Smooth muscle cell (in vitro differentiated cells): ENCODE measurements at regions not wholly inside any gene's neighbourhood (a gene's known extent, or its start where the extent isn't known, plus 50 kb on each side); places are given as distances from the start of the nearest gene placed in this dataset.

ENCODE experiments used
- DNase-seq: peaks from one replicate; lab custom pipeline; 2025; ENCODE audit not compliant: unreplicated experiment; lab: John Stamatoyannopoulos, UW
- H2AFZ ChIP-seq: fragments of 200-600 bp; sonication (generic); 2 replicates; pipeline ENCODE4 v1.6.0; 2016; ENCODE audit warnings: antibody characterized with exemption, low read depth, mild to moderate bottlenecking
- H3F3A ChIP-seq: fragments of 200-600 bp; sonication (generic); 2 replicates; pipeline ENCODE4 v1.6.0; 2017; ENCODE audit warnings: antibody characterized with exemption, low read depth
- H3K27ac ChIP-seq: fragments of 200-600 bp; sonication (generic); 2 replicates; pipeline ENCODE4 v1.5.1; 2016; ENCODE audit warnings: low read depth, mild to moderate bottlenecking
- H3K27me3 ChIP-seq: fragments of 200-600 bp; sonication (generic); 2 replicates; pipeline ENCODE4 v1.6.1; 2016; ENCODE audit warnings: low read depth, mild to moderate bottlenecking
- H3K36me3 ChIP-seq: fragments of 200-600 bp; sonication (generic); 2 replicates; pipeline ENCODE4 v1.5.1; 2016; ENCODE audit warnings: low read depth
- H3K4me1 ChIP-seq: fragments of 200-600 bp; sonication (generic); 2 replicates; pipeline ENCODE4 v1.5.1; 2016; ENCODE audit warnings: low read depth
- H3K4me2 ChIP-seq: fragments of 200-600 bp; sonication (generic); 2 replicates; pipeline ENCODE4 v1.6.0; 2016; ENCODE audit warnings: mild to moderate bottlenecking
- H3K4me3 ChIP-seq: fragments of 200-600 bp; sonication (generic); 2 replicates; pipeline ENCODE4 v1.5.1; 2016; ENCODE audit warnings: mild to moderate bottlenecking
- H3K79me2 ChIP-seq: fragments of 200-600 bp; sonication (generic); 2 replicates; pipeline ENCODE4 v1.6.0; 2016; ENCODE audit warnings: low read depth, mild to moderate bottlenecking
- H3K9ac ChIP-seq: fragments of 200-600 bp; sonication (generic); 2 replicates; pipeline ENCODE4 v1.6.0; 2016; ENCODE audit warnings: low read depth
- H3K9me3 ChIP-seq: fragments of 200-600 bp; sonication (generic); replicated peaks from 2 replicates; pipeline ENCODE4 v1.5.1; 2016; ENCODE audit warnings: low read depth
- H4K20me1 ChIP-seq: fragments of 200-600 bp; sonication (generic); 2 replicates; pipeline ENCODE4 v1.6.0; 2016; ENCODE audit warnings: low read depth
- WGBS: methylation state at CpG from one replicate; pipeline ENCODE4 v1.1.7; 2016; ENCODE audit warnings: low lambda C conversion rate; 5-methylcytosine and 5-hydroxymethylcytosine counted together
- TF ChIP-seq, protein P1 (sequence below): fragments of 200-600 bp; sonication (generic); IDR thresholded peaks from 2 replicates; pipeline ENCODE4 v1.5.1; 2017; ENCODE audit warnings: borderline replicate concordance, mild to moderate bottlenecking, antibody characterized with exemption; ENCODE audit not compliant: insufficient read depth, poor library complexity, severe bottlenecking

DNA sequence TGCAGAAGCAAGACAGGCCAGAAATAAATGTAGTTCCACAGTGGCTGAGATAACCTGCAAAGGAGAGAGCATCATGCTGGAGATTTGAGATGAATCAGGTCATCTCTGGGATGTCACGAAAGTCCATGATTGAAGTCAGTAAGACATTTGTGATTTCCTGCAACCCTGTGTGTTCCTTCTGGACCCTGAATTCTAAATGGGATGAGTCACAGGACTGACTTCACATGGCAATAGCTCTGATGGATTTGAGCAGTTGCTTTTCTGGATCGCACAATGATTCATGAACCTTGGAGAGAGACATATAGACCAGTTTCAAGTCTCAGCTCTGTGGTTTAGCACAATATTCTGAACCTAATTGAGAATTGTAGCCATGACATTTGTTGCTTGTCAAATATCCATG is 102.9 kb downstream of the TSN start:
- Histone ChIP-seq H3K27ac (no peak overlapping the region), H3K4me1 (no peaks in the 10 kb centered on the region)

DNA sequence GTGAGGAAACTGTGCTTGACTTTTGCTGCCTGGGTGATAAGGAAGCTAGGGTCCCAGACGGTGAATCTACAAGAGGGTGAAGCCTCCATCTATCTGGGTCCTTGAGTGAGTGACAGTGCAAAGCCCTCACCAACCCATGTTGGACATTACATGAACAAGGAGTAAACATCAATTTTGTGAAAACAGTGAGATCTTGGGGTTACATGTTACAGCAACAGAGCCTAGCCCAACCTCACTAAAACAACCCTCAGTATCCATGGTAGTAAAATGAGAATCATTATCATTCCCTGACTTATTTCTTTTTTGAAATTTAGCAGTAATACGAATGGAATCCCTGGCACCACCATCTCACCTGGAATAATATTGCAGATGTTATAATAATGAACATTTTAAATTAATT is 103.4 kb downstream of the TSN start:
- Histone ChIP-seq H3F3A (no peaks in the 10 kb centered on the region), H3K9me3 (no peaks in the 10 kb centered on the region), H3K9ac (no peak overlapping the region), H4K20me1 (no peaks in the 10 kb centered on the region), H2AFZ (no peak overlapping the region), H3K79me2 (no peaks in the 10 kb centered on the region), H3K36me3 (no peaks in the 10 kb centered on the region), H3K27ac (no peak overlapping the region), H3K27me3 (peaks cover under 1% of the 10 kb centered on the region), H3K4me3 (no peak overlapping the region), H3K4me2 (no peak overlapping the region), H3K4me1 (no peaks in the 10 kb centered on the region)
- no peak for DNase-seq
- TF ChIP-seq, protein P1, sequence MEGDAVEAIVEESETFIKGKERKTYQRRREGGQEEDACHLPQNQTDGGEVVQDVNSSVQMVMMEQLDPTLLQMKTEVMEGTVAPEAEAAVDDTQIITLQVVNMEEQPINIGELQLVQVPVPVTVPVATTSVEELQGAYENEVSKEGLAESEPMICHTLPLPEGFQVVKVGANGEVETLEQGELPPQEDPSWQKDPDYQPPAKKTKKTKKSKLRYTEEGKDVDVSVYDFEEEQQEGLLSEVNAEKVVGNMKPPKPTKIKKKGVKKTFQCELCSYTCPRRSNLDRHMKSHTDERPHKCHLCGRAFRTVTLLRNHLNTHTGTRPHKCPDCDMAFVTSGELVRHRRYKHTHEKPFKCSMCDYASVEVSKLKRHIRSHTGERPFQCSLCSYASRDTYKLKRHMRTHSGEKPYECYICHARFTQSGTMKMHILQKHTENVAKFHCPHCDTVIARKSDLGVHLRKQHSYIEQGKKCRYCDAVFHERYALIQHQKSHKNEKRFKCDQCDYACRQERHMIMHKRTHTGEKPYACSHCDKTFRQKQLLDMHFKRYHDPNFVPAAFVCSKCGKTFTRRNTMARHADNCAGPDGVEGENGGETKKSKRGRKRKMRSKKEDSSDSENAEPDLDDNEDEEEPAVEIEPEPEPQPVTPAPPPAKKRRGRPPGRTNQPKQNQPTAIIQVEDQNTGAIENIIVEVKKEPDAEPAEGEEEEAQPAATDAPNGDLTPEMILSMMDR, result no peak
- WGBS, result 83% methylated on average over 2 of the region's 2 CpGs

More for the DNA sequence above, 102.9 kb downstream of the TSN start:
- no peak overlapping the region for H2AFZ ChIP-seq
- H3K36me3 ChIP-seq, result no peaks in the 10 kb centered on the region
- H3K9me3 ChIP-seq, result no peaks in the 10 kb centered on the region
- H4K20me1 ChIP-seq, result no peaks in the 10 kb centered on the region
- no peak overlapping the region for H3K4me3 ChIP-seq
- no peak for DNase-seq
- no peaks in the 10 kb centered on the region for H3K27me3 ChIP-seq
- 93% methylated on average over 2 of the region's 2 CpGs for WGBS
- no peak overlapping the region for H3K9ac ChIP-seq
- no peaks in the 10 kb centered on the region for H3F3A ChIP-seq
- no peaks in the 10 kb centered on the region for H3K79me2 ChIP-seq
- TF ChIP-seq, protein P1, result no peak
- no peak overlapping the region for H3K4me2 ChIP-seq

DNA sequence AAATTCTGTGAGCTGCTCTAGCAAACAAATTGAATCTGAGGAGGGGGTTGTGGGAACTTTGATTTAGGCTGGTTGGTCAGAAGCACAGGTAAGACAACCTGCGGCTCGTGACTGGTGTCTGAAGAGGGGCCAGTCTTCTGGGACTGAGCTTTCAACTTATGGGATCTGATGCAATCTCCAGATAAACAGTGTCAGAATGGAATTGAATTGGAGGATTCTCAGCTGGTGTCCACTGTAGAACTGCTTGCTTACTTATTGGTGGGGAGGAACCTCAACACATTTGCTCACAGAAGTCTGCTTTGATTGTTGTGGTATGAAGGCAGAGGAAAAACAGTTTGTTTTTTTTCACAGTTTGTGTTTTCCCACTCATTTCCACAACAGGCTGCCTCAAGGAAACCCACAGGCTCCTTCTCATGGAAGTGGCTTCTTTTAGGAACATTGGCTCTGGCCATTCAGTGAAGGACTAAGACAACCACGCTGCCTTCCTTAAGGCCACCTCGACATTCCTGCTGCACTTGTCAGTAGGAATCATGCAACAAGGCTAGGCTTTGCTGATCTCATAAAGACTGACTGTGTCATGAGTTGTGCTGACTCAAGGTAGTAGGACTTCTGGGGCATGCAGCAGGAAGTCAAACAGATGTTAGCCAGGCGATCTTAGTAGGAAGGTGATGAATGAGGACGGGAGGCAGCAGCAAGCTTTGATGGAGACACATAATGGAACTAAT is 104.7 kb downstream of the TSN start:
- Histone ChIP-seq H3K9ac (no peak overlapping the region), H3K9me3 (no peaks in the 10 kb centered on the region), H3K4me3 (no peak overlapping the region), H3K4me2 (no peak overlapping the region), H4K20me1 (no peaks in the 10 kb centered on the region), H2AFZ (no peak overlapping the region), H3K4me1 (no peaks in the 10 kb centered on the region), H3K27me3 (peaks cover 3% of the 10 kb centered on the region), H3F3A (no peaks in the 10 kb centered on the region), H3K27ac (no peak overlapping the region), H3K79me2 (no peaks in the 10 kb centered on the region), H3K36me3 (no peaks in the 10 kb centered on the region)
- DNase-seq, result no peak
- 62% methylated on average over 6 of the region's 6 CpGs for WGBS
- TF ChIP-seq, protein P1, result no peak

DNA sequence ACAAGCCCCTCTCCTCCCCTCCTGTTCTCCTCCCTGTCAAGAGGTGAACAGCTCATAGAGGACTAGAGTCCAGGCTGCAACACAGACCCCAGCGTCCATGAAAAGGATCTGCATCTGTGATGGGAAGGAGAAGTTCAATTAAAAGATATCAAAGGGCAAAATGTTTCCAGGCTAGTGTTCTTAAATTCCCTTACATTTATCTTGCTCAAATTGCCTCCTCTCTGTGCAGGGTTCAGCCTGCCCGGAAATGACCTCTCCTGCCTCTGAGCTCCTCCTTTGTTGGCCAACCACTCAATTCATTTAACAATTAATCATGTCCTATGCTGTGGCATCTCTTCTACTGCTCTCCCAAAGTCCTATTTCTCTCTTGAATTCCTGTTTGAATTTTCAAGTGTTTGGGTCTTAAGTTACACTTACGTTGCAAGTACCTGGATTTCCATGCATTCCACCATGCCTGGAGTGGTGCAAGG is 105.3 kb downstream of the TSN start:
- no peaks in the 10 kb centered on the region for H3K4me1 ChIP-seq
- H3K36me3 ChIP-seq, result no peaks in the 10 kb centered on the region
- no peak overlapping the region for H3K4me2 ChIP-seq
- WGBS, result 97% methylated on average over 3 of the region's 3 CpGs
- H3K9me3 ChIP-seq, result no peaks in the 10 kb centered on the region
- H3K79me2 ChIP-seq, result no peaks in the 10 kb centered on the region
- H4K20me1 ChIP-seq, result no peaks in the 10 kb centered on the region
- DNase-seq, result no peak
- H3K4me3 ChIP-seq, result no peak overlapping the region
- TF ChIP-seq, protein P1, result no peak
- no peak overlapping the region for H3K9ac ChIP-seq
- no peak overlapping the region for H2AFZ ChIP-seq
- H3K27ac ChIP-seq, result no peak overlapping the region
- no peaks in the 10 kb centered on the region for H3F3A ChIP-seq
- H3K27me3 ChIP-seq, result peaks cover 3% of the 10 kb centered on the region
